GM18858 (cell line): ENCODE measurements at regions not wholly inside any gene's neighbourhood (a gene's known extent, or its start where the extent isn't known, plus 50 kb on each side); places are given as distances from the start of the nearest gene placed in this dataset.
"Not testable (repeated sequence)": the region's sequence is repeated elsewhere in the genome, so short reads cannot be mapped to it uniquely, and the experiment has no call there.

ENCODE experiments used
- ATAC-seq: cut with Tn5 transposase; IDR thresholded peaks from one replicate; pipeline ENCODE4 v1.9.1; 2021; ENCODE audit not compliant: unreplicated experiment

DNA sequence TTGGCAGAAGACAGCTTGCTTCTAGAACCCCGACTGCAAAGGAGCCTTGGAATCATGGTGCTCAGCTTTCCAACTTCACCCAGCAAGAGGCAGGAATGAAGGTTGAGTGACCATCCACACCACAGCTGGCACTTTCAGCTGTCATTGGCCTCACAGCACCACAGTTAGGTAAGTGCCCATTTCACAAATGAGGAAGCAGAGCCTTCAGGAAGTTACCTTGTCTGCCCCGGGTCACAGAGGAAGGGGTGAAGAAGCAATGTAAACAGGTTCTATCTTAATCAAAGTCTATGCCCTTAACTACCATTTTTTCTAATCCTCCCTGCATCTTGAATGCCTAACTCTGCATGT, 156.0 kb downstream of the GLUL start:
- no peak for ATAC-seq

DNA sequence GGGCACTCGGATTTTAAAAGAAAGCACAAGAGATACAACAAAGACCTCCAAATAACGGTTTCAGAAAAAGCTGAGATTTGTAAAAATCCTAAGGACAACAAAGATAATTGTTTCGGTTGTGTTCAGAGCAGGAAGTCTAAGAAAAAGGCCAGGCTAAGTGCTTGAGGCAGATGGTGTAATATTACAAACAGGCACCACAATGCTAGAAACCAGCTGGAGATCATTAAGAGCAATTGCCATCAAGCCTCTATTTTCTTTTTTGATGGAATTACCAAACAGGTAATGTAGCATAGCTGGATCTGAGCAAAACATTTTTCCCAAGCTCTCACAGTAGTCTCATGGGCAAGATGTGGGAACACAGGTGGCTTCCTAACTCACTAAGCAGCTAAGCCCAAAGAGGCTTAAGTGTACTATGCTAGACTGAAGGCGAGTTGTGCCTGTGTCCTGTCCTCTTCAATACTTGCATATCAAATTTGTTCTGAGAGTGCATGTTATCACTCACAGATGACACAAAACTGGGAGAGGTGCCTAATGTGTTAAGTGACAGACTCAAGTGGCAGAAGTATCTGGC, 161.6 kb downstream of the GLUL start:
- no peak for ATAC-seq

DNA sequence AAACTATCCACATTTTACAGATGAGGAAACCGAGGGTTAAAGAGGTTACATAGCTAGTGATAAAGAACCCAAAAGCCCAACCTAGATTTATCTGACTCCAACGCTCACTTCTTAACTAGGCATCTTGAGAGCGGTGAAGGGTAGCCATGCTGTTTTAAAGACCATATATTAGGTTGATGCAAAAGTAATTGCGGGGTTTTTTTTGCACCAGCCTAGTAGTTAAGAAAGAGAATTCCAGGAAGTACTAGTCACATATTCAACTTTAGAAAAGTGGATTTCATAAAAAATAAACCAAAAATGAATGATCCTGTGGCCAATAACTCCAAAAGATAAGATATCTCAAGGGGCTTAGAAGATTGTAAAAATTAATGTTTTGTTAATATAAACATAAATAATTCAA, 162.1 kb downstream of the GLUL start:
- ATAC-seq, result no peak

DNA sequence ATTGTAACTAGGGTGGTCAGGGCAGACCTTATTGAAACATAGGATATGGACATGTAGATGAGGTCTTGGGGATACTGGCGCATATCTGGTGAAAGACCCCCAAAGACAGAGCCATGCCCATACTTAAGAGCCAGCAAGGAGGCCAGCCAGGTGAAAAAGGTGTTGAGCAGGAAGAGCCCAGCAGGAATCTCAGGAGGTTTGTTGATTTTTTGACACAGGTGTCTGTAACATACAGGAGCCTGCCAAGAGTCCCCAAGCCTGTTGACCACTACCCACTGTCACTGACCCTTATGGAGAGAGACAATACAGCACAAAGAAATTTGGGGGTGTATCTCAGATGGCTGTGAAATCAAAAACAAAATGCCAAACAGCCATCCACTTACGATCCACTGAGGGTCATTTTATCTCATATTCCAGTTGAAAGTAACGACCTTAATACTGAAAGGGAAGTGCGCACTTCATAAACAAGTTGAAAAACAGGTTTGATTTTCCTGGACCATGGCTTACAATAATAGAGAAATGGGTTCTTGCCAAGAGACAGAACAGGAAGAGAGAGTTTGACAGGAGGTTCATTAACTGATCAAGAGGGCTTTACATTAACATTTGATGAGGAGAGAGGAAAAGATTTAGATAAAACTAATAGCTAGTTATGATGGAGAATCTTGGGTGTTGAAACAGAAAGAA, 163.6 kb downstream of the GLUL start:
- ATAC-seq, result no peak

DNA sequence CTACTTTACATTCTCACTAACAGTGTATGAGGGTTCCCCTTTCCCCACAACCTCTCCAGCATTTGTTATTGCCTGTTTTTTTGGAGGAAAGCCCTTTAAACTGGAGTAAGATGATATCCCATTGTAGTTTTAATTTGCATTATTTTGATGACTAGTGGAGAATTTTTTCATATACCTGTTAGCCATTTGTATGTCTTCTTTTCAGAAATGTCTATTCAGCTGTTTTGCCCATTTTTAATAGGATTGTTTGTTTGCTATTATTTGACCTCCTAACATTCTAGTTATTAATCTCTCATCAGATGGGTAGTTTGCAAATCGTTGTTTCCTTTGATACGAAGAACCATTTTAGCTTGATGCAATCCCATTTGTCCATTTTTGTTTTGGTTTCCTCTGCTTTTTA, 165.0 kb downstream of the GLUL start:
- no peak for ATAC-seq

DNA sequence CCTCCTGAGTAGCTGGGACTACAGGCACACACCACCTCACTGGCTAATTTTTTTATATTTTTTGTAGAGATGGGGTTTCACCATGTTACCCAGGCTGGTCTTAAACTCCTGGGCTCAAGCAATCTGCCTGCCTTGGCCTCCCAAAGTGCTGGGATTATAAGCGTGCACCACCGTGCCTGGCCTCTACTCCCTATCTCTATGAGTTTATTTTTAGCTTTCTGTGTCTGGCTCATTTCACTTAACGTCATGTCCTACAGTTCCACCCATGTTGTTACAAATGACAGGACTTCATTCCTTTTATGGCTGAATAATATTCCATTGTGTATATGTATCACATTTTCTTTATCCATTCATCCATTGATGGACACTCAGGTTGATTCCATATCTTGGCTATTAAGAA, 164.2 kb upstream of the ZNF648 start:
- ATAC-seq, result not testable (repeated sequence)

DNA sequence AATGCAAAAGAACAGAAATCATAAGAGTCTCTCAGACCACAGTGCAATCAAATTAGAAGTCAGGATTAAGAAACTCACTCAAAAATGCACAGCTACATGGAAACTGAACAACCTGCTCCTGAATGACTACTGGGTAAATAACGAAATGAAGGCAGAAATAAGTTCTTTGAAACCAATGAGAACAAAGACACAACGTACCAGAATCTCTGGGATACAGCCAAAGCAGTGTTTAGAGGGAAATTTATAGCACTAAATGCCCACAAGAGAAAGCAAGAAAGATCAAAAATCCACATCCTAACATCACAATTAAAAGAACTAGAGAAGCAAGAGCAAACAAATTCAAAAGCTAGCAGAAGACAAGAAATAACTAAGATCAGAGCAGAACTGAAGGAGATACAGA, 160.5 kb upstream of the ZNF648 start:
- not testable (repeated sequence) for ATAC-seq

DNA sequence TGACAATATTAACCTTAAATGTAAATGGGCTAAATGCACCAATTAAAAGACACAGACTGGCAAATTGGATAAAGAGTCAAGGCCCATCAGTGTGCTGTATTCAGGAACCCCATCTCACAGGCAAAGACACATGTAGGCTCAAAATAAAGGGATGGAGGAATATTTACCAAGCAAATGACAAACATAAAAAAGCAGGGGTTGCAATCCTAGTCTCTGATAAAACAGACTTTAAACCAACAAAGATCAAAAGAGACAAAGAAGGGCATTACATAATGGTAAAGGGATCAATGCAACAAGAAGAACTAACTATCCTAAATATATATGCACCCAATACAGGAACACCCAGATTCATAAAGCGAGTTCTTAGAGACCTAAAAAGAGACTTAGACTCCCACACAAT, 159.9 kb upstream of the ZNF648 start:
- not testable (repeated sequence) for ATAC-seq

DNA sequence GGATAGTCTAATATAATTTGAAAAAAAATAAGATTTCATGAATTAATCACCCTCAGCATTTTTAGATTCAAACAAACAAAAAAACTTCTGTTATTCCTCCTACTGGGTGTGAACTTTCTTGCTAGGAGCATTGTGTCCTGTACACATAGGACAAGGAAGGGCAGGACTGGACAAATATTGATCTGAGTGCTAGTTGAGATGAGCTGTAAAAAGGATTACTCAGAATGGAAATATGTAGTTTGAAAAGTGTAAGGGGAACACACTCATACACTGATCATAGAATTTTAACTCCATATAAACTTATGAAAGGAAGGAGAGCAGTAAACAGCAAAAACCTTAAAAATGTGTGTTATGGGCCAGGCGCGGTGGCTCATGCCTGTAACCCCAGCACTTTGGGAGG, 156.5 kb upstream of the ZNF648 start:
- no peak for ATAC-seq

DNA sequence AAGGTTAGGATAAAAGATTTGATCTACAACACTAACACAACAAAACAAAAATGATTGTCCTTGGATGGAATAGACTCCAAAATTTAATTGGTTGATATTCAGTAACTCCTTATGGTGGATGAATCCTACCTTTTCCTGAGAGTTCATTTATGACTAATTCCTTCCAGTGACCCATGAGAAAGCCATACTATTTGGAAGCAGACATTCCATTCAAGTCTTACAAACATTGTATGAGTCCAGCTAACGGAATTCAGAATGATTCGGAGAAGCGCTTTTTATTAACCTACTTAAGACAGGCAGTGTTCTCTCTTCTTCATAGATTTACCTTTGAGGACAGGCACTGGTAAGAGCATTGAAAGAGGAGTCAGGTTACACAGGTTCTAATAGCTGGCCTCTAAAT, 155.6 kb upstream of the ZNF648 start:
- no peak for ATAC-seq

DNA sequence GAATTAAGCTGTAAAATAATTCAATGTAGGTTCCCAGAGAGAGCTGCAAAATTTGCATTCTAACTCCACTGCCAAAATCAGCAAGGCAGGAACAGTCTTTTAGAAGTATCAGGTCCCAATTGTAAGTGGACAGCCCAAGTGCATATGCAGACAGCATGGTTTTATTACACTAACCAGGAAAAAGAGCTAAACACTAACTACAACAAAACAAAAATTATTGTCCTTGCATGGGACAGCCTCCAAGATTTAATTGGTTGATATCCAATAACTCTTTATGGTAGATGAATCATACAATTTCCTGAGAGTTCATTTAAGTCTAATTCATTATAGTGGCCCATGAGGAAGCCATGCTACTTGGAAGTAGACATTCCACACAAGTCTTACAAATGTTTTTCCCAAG, 154.3 kb upstream of the ZNF648 start:
- no peak for ATAC-seq

DNA sequence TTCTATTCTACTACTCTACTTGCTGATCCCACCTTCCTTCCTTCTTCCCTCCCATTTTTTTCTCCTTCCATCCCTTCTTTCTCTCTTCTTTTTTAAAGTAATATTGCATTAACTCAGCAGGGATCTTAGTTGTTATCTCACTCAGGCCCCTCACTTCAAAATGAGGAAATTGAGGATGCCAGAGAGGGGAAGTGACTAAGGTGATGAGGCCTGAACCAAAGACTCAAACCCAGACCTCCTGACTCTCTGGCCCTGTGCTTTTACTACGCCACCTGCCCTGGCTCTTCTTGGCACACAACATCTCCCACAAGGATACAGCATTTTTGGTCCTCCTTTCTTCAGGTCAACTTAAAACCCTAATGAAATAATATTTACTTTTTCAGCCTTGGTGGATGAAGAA, 151.7 kb upstream of the ZNF648 start:
- no peak for ATAC-seq

DNA sequence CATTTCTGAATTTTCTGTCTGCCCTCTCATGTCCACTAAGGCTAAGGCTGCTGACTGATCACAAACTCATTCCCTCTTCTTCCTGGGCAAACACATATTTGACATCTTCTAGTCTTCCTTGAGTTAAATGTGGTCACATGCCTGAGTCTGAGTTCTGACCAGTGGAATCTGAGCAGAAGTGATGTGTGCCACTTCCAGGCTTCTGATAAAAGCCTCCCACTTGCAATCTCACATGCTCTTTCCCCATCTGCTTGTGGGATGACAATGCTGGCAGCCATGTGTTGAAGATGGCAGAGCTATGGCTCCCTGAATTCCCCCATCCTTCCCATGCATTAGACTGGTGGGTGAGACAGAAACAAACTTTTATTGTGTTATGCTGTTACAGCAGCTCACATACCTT, 149.9 kb upstream of the ZNF648 start:
- ATAC-seq, result no peak

DNA sequence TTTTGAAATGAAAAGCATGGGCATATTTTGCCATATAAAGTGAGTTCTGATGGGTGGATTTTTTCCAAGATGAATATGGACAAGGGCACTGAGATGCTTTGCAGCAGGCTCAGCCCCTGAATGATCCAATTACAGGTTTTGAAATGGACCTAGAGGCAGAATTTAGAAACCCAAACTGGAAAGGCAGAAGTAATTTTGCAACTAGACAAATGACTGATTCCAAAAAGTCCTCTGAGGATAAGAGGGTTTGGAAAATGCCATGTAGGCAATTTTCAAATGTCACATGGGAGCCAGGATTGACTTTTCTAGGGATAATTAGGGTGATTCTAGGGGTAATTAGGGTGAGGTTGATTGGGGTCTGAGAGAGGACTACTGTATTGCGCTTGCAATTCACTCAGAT, 148.9 kb upstream of the ZNF648 start:
- ATAC-seq, result no peak

DNA sequence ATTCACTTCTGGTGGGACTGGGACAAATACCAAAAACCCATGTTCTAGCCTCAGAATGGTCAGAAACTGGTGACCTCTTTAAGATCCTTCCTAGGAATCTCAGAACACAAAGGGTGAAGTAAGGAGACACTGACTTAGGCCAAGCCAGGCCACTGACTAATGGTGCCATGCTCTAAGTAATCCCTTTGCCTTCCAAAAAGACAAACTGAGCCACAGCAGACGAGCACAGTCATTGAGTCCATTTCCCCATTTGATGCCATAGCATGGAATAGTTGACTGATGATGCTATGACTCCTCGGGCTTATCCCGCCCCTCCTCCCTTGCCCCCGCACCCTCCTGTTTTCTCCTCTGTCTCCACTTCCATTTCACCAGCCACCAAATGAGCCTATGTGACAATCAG, 145.8 kb upstream of the ZNF648 start:
- no peak for ATAC-seq

DNA sequence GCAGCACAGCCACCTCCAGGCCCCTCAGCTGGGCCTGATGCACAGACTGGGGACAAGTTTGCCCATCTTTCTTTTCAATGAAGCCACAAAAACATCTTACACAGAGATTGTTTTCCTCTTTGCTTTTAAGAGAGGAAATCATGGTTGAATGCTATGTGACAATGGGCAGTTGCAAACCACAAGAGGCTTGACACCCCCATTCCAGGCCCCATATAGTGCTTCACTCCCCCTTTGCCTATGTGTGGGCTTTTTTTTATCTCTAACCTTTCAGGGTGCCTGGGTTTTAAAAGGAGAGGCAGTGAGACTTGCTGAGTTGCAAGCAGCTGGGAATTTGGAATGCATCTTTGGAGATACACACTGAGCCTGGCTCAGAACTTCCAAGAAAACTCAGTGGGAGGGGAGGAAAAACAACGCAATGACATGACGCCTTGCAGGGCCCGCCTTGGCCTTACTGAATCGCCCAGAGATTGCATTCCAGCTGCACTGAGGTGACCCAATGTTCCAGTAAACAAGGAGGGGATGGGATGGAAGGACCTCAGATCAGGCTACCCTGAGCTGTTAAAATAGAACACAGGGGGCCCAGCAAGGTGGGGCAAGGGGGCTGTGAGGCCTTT, 145.2 kb upstream of the ZNF648 start:
- no peak for ATAC-seq

DNA sequence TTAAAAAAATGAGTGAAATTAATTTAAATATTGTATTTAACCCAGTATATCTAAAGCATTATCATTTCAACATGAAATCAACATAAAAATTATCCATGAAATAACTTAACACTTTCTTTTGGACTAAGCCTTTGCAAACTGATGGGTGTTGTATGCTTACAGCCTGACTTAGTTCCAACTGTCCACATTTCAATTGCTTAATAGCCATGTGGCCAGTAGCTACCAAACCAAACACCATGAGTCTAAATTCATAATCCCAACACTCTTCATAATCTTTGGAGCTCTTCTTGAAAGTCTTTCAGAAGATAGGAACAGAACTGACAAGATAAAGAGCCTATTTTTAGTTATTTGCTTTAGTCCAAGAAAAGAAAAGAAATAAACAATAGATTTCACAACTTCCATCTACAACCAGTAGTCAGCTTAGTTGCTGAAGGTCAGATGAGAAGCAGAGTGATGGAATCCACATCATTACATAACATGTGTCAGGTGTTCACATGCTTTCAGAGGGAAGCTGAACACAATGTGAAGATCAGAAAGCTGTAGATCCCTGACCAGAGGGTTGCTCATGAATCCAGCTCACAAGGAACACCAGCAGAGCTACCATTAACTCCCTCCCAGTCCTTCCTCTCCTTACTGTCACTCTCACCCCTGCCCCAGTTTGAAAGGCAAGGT, 144.0 kb upstream of the ZNF648 start:
- no peak for ATAC-seq

DNA sequence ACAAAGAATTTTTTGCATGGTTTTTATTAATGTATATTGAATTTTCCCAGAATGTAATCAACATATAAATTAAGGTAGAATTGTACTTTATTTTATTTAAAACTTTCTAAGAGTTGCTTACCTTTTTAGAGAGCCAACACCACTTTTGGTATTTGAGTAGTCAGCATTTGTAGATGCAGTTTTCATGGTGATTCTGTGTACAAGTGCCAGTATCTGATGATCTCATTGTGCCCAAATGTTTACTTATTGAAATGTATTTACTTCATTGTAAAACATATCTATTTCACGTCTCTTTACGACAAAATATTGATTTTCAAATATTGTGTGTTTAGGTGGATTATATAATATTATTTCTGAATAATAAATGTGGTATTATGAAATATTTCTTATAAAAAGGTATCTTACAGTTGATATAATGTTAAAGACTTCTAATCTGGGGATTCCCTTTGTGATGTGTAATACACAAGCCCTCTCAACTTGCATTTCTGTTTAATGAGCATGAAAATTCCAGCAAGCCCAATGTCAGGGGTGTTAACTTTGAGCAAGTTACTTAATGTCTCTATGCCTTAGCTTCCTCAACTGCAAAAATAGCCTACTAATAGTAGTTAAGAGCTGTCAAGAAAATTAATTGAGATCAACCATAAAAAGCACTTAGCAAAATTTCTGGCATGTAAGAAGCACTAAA, 141.8 kb upstream of the ZNF648 start:
- no peak for ATAC-seq

DNA sequence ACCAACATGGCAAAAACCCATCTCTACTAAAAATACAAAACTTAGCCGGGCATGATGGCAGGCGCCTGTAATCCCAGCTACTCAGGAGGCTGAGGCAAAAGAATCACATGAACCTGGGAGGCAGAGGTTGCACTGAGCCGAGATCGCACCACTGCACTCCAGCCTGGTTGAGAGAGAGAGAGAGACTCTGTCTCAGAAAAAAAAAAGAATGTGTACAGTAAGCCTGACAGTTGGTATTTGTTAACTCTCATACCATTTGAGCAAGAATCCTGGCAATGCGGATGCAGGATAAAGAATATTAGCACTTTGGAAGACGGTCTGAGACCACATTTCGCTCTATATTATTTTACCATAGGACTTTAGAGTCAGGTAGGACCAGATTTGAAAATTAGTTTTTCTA, 140.0 kb upstream of the ZNF648 start:
- ATAC-seq, result not testable (repeated sequence)

DNA sequence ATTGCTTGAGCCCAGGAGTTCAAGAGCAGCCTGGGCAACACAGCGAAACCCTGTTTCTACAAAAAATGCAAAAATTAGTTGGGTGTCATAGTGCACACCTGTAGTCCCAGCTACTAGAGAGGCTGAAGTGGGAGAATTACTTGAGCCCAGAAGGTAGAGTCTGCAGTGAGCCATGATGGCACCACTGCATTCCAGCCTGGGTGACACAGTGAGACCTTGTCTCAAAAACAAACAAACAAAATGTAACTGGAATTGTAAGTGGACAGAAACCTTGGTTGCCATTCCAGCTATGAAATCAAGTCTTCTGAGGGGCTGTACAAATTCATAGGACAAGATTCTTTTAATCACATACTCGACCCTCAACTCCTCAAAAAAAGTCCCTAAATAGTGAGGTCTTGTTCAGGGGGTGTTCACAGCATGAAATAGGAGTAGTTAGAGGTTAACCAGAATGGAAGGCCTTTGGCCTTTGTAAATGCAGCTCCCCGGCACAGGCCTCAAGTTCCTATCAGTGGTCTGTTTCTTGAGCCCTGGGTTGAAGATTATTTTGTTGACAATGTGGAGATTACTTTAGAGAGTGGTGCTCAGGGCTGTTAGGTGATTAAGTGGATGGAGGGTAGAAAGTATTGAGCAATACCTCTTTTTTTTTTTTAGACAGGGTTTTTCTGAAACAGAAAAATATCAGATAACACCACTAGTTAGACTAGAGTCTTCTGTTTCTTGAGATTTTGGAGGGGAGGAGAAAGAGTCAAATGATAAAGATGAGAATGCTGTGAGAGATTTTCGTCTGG, 138.7 kb upstream of the ZNF648 start:
- ATAC-seq, result no peak

DNA sequence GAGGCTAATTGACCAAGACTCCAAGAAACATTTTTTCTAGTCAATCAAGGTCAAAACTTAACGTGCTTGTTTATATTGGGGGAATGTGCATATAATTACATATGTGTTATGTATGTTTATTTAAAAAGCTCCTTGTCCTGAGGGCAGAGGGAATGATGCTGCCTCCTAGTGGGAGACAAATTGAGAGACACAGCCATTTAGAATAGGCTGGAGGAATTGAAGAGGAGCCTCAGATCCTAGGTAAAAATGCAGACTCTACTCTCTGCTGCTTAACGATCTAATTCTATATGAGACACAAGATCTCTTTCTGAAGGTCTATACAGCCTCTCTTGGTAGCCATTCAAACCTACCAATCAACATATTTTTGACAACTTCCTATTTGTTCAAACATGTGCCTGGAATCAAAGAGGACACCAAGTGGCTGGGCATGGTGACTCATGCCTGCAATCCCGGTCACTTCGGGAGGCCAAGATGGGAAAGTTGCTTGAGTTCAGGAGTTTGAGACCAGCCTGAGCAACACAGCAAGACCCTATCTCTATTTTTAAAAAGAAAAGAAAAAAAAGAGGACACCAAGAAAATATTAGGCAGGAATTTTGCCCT, 136.6 kb upstream of the ZNF648 start:
- ATAC-seq, result no peak
